Heart left ventricle (tissue), 16 donors: ENCODE measurements at regions not wholly inside any gene's neighbourhood (a gene's known extent, or its start where the extent isn't known, plus 50 kb on each side); places are given as distances from the start of the nearest gene placed in this dataset.

ENCODE experiments used
- ATAC-seq, 4 donors: fragments of 200-7000 bp; cut with Tn5 transposase; one replicate each; pipeline ENCODE4 v1.9.1; 2020 to 2022; ENCODE audit warnings: moderate library complexity in 4 of 4, mild to moderate bottlenecking in 3 of 4, moderate number of reproducible peaks in 1 of 4
- DNase-seq, 5 donors: peaks; one replicate each; pipeline ENCODE4 v3.0.0-alpha.2; 2020
- H3K27ac ChIP-seq, 12 donors: fragments of 200-600 bp; sonication (generic) in 4 of 12; one replicate each; pipeline versions ENCODE4 v1.5.0 to v1.8.0; 2016 to 2022; ENCODE audit warnings: mild to moderate bottlenecking in 2 of 12
- H3K27me3 ChIP-seq, 9 donors: fragments of 200-600 bp; sonication (generic) in 2 of 9; one replicate each; pipeline versions ENCODE4 v1.5.1 to v1.8.0; 2016 to 2022; ENCODE audit warnings: mild to moderate bottlenecking in 3 of 9
- H3K36me3 ChIP-seq, 9 donors: fragments of 200-600 bp; sonication (generic) in 2 of 9; one replicate each; pipeline versions ENCODE4 v1.5.0 to v1.8.0; 2018 to 2022; ENCODE audit warnings: mild to moderate bottlenecking in 2 of 9
- H3K4me1 ChIP-seq, 12 donors: fragments of 200-600 bp; sonication (generic) in 4 of 12; one replicate each; pipeline versions ENCODE4 v1.5.0 to v1.8.0; 2016 to 2022; ENCODE audit warnings: mild to moderate bottlenecking in 3 of 12
- H3K4me3 ChIP-seq, 12 donors: fragments of 200-600 bp; sonication (generic) in 4 of 12; one replicate each; pipeline versions ENCODE4 v1.5.0 to v1.8.0; 2017 to 2022; ENCODE audit warnings: mild to moderate bottlenecking in 9 of 12, moderate library complexity in 4 of 12
- H3K9me3 ChIP-seq, 12 donors: fragments of 200-600 bp; sonication (generic) in 4 of 12; one replicate each; pipeline versions ENCODE4 v1.5.0 to v1.8.0; 2016 to 2022; ENCODE audit warnings: mild to moderate bottlenecking in 1 of 12
- POLR2A ChIP-seq, 2 donors: fragments of 450-650 bp; IDR thresholded peaks; one replicate each; pipeline ENCODE4 v1.6.1; 2017; ENCODE audit warnings: antibody characterized with exemption in 2 of 2, mild to moderate bottlenecking in 2 of 2, moderate library complexity in 2 of 2
- WGBS, 4 donors: extraction: QIAGEN DNeasy Blood & Tissue Kit in 2 of 4; methylation state at CpG; one replicate each; pipeline versions ENCODE4 v1.1.5 to v1.1.7; 2013 to 2018; 5-methylcytosine and 5-hydroxymethylcytosine counted together
- intact Hi-C, 10 donors: fragments of 100-400 bp; cut with DNase I; formaldehyde crosslinking; loops; one replicate each; pipeline versions ENCODE4 v1.11.1 to v1.14.2; 2022
- TF ChIP-seq, protein P1 (sequence below), 12 donors: fragments of 200-600 bp; sonication (generic) in 4 of 12; IDR thresholded peaks; one replicate each; pipeline versions ENCODE4 v1.5.0 to v1.8.0; 2018 to 2022; ENCODE audit warnings: antibody characterized with exemption in 12 of 12, mild to moderate bottlenecking in 5 of 12
- donor health status: ischemic (EF 13 %, LVEDD 7.1; RV severe dilation, severe dysfunction).
- donor health status: healthy with polysubstance abuse.
- donor health status: DM: no; HTN: yes; CAD: no.
- donor health status: DM: no; HTN: no; CAD: no.
- donor health status: ischemic (EF 25% LVEDD 6.9; RV normal size, moderate dysfunction).
- donor health status: ischemic (EF 25% LVEDD 5.7; RV mildly dilated, moderate dysfunction).
- donor health status: healthy.
- donor health status: DM: yes; HTN: yes; CAD: no.
- donor health status: ischemic (EF 35%, LVEDD 5.7; RV mildly dilated, moderate dysfunction).
- donor health status: nonischemic (EF 11% LVEDD 7.7; RV severe dilation, severe dysfunction).
- donor health status: DM: yes; HTN: yes; CAD: no.
- donor health status: PGD.
- donor health status: ischemic (EF 29% LVEDD 5.4; RV normal size, mild dysfunction).
- donor health status: nonischemic (EF 23%, LVEDD 6.1; RV moderate dilation, normal function).

DNA sequence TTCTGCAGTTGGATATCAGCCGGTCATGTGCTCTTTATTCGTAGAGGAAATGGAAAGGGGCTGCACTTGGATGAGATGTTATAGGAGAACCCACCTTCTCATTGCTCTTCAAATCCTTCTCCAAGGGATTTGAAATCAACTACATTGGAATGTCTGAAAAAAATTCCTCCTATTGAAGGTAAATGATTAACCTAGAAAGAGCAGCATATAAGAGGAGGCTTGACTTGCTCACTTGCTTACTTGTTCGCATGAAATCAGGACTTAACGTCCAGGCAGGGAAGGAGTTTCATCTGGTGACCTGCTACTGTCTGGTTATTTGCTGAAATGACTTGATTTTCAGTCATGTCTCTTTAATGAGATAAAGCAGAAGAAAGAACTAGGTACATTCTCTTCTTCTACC is 338.4 kb upstream of the NOCT start:
- intact Hi-C loops, result loop anchor here in 4 of 10 donors (5.0 to 10.0 kb wide), 5 partner anchors 282 to 1552 kb away; no protein-coding TSS in a partner anchor
- no peak for DNase-seq
- Histone ChIP-seq H3K27ac (no peak overlapping the region), H3K9me3 (no peaks in the 10 kb centered on the region), H3K4me1 (peaks cover 0 to 18% (median 4%) of the 10 kb centered on the region in 12 donors), H3K36me3 (no peaks in the 10 kb centered on the region), H3K27me3 (no peaks in the 10 kb centered on the region), H3K4me3 (no peak overlapping the region)
- no peak for ATAC-seq
- 87 to 95% (median 91%) methylated on average over 4 of the region's 4 CpGs for WGBS, 4 donors
- TF ChIP-seq POLR2A (IDR thresholded peaks at IDR 0.05), result no peak
- TF ChIP-seq, protein P1, sequence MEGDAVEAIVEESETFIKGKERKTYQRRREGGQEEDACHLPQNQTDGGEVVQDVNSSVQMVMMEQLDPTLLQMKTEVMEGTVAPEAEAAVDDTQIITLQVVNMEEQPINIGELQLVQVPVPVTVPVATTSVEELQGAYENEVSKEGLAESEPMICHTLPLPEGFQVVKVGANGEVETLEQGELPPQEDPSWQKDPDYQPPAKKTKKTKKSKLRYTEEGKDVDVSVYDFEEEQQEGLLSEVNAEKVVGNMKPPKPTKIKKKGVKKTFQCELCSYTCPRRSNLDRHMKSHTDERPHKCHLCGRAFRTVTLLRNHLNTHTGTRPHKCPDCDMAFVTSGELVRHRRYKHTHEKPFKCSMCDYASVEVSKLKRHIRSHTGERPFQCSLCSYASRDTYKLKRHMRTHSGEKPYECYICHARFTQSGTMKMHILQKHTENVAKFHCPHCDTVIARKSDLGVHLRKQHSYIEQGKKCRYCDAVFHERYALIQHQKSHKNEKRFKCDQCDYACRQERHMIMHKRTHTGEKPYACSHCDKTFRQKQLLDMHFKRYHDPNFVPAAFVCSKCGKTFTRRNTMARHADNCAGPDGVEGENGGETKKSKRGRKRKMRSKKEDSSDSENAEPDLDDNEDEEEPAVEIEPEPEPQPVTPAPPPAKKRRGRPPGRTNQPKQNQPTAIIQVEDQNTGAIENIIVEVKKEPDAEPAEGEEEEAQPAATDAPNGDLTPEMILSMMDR (IDR thresholded peaks at IDR 0.05), result no peak

DNA sequence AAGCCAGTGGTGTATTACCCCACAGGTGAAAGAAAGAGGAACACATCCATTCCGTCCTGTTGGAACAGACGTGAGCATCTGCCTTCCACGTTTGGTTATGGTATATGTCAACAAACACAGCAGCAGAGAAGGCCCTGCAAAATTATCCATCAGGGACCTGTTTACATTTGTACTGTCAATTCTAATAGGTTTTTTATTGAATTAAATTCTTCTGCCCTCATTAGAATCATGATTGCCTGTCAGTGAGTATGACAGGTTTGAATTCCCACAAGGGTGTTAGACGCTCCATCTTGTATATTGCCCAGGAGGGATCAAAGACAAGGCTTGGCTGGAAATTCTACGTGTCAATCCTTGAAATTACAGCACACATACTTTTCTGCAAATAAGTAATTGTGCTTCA is 339.9 kb upstream of the NOCT start:
- no peak overlapping the region for H3K27ac ChIP-seq
- H3K4me1 ChIP-seq, result peaks cover 0 to 23% (median 2%) of the 10 kb centered on the region in 12 donors
- TF ChIP-seq POLR2A (IDR thresholded peaks at IDR 0.05), result no peak
- TF ChIP-seq, protein P1 (IDR thresholded peaks at IDR 0.05), result no peak
- H3K27me3 ChIP-seq, result no peaks in the 10 kb centered on the region
- intact Hi-C loops, result loop anchor here in 4 of 10 donors (5.0 to 10.0 kb wide), 5 partner anchors 281 to 1551 kb away; no protein-coding TSS in a partner anchor
- H3K9me3 ChIP-seq, result no peaks in the 10 kb centered on the region
- H3K36me3 ChIP-seq, result no peaks in the 10 kb centered on the region
- ATAC-seq (no peak), DNase-seq (no peak)
- 86 to 94% (median 91%) methylated on average over 5 of the region's 5 CpGs for WGBS, 4 donors
- no peak overlapping the region for H3K4me3 ChIP-seq

DNA sequence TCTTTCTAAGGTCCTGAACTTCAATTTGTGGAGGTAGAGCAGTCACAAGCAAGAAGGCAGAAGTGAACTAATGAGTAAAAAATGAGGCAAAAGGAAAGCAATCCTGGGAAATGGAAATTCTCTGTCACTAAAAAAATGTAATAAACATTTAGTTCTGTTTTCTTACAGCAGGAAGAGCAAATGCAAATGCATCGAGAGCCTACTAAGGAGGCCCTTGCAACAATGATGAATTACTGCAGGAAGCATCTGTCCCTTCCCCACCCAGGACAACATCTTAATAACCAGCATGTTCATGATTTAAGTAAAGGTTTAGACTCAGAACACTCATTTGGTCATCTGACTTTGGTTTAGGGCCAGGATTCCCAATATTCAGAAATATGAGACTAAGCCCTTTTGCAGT is 341.4 kb upstream of the NOCT start:
- no peak for ATAC-seq
- peaks cover 0 to 21% (median 2%) of the 10 kb centered on the region in 12 donors for H3K4me1 ChIP-seq
- H3K9me3 ChIP-seq, result no peaks in the 10 kb centered on the region
- TF ChIP-seq, protein P1 (IDR thresholded peaks at IDR 0.05), result no peak
- TF ChIP-seq POLR2A (IDR thresholded peaks at IDR 0.05), result no peak
- H3K27me3 ChIP-seq, result no peaks in the 10 kb centered on the region
- intact Hi-C loops, result loop anchor here in 2 of 10 donors (5.0 to 10.0 kb wide), 3 partner anchors 77 to 1549 kb away; no protein-coding TSS in a partner anchor
- H3K4me3 ChIP-seq, result no peak overlapping the region
- 53 to 62% (median 58%) methylated on average over 1 of the region's 1 CpG for WGBS, 4 donors
- H3K27ac ChIP-seq, result no peak overlapping the region
- DNase-seq, result no peak
- no peaks in the 10 kb centered on the region for H3K36me3 ChIP-seq

DNA sequence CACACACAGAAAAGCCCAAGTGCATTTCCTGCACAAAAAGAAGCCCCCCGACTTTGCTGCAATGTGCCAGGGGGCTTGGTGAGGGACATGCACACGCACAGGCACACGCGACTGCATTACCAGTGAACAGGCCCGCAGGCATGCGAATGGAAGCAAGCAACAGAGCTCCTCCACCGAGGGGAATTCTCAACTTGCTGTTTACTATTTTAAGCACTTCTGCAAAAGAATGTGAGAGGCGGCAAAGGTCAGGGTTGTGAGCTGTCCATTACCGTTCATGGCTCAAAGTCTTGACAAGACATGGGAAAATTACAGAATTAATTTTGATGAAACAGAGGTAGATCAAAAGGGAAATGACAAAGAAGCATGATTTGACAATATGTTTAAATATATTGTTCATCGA is 342.5 kb upstream of the NOCT start:
- H3K27me3 ChIP-seq, result no peaks in the 10 kb centered on the region
- no peak for TF ChIP-seq POLR2A (IDR thresholded peaks at IDR 0.05)
- TF ChIP-seq, protein P1 (IDR thresholded peaks at IDR 0.05), result no peak
- no peak overlapping the region for H3K27ac ChIP-seq
- intact Hi-C loops, result loop anchor here in 2 of 10 donors (5.0 to 10.0 kb wide), 3 partner anchors 76 to 1548 kb away; no protein-coding TSS in a partner anchor
- H3K4me1 ChIP-seq, result peaks cover 0 to 20% (median 2%) of the 10 kb centered on the region in 12 donors
- 47 to 56% (median 52%) methylated on average over 10 of the region's 10 CpGs for WGBS, 4 donors
- peak in 1 of 4 donors; percentile 46 for ATAC-seq
- no peaks in the 10 kb centered on the region for H3K9me3 ChIP-seq
- DNase-seq, result peak in 1 of 5 donors; percentile 28
- H3K36me3 ChIP-seq, result no peaks in the 10 kb centered on the region
- H3K4me3 ChIP-seq, result no peak overlapping the region
